HG03460 (cell line): ENCODE measurements at regions not wholly inside any gene's neighbourhood (a gene's known extent, or its start where the extent isn't known, plus 50 kb on each side); places are given as distances from the start of the nearest gene placed in this dataset.
"Not testable (repeated sequence)": the region's sequence is repeated elsewhere in the genome, so short reads cannot be mapped to it uniquely, and the experiment has no call there.

ENCODE experiments used
- ATAC-seq: cut with Tn5 transposase; IDR thresholded peaks from one replicate; pipeline ENCODE4 v1.9.1; 2021; ENCODE audit not compliant: unreplicated experiment

- ATAC-seq: not testable (repeated sequence)
Measured at GRCh38 chr7:15054304-15054703, 151.8 kb upstream of the DGKB start.

- no peak for ATAC-seq
Measured at GRCh38 chr7:15049157-15049556, 146.6 kb upstream of the DGKB start.

GRCh38 chr7:15046861-15047260 lies 144.3 kb upstream of the DGKB start:
- no peak for ATAC-seq

- no peak for ATAC-seq
Measured at GRCh38 chr7:15043931-15044330, 141.4 kb upstream of the DGKB start.

- no peak for ATAC-seq
Measured at GRCh38 chr7:15042285-15043065, 139.9 kb upstream of the DGKB start.

- ATAC-seq: no peak
Measured at GRCh38 chr7:15041226-15041625, 138.7 kb upstream of the DGKB start.

GRCh38 chr7:15035814-15036213 lies 133.3 kb upstream of the DGKB start:
- ATAC-seq: no peak

- ATAC-seq: no peak
Measured at GRCh38 chr7:15033039-15033438, 130.5 kb upstream of the DGKB start.

- ATAC-seq: no peak
Measured at GRCh38 chr7:15018981-15019380, 116.4 kb upstream of the DGKB start.

GRCh38 chr7:15016766-15017165 lies 114.2 kb upstream of the DGKB start:
- ATAC-seq: no peak

GRCh38 chr7:15016315-15016667 lies 113.7 kb upstream of the DGKB start:
- no peak for ATAC-seq

GRCh38 chr7:15015545-15016314 lies 113.2 kb upstream of the DGKB start:
- peak; percentile 97 for ATAC-seq

GRCh38 chr7:15012135-15012534 lies 109.6 kb upstream of the DGKB start:
- no peak for ATAC-seq

GRCh38 chr7:15011289-15011688 lies 108.7 kb upstream of the DGKB start:
- ATAC-seq: no peak

GRCh38 chr7:15007507-15007906 lies 105.0 kb upstream of the DGKB start:
- no peak for ATAC-seq

GRCh38 chr7:15005672-15006071 lies 103.1 kb upstream of the DGKB start:
- no peak for ATAC-seq

- no peak for ATAC-seq
Measured at GRCh38 chr7:15000157-15000556, 97.6 kb upstream of the DGKB start.

- no peak for ATAC-seq
Measured at GRCh38 chr7:14999331-14999730, 96.8 kb upstream of the DGKB start.

GRCh38 chr7:14995774-14996173 lies 93.2 kb upstream of the DGKB start:
- no peak for ATAC-seq

- ATAC-seq: no peak
Measured at GRCh38 chr7:14988941-14989340, 86.4 kb upstream of the DGKB start.

- ATAC-seq: no peak
Measured at GRCh38 chr7:14978687-14979086, 76.1 kb upstream of the DGKB start.

GRCh38 chr7:14974688-14975087 lies 72.1 kb upstream of the DGKB start:
- ATAC-seq: no peak
